SH-SY5Y (cell line): ENCODE measurements at regions not wholly inside any gene's neighbourhood (a gene's known extent, or its start where the extent isn't known, plus 50 kb on each side); places are given as distances from the start of the nearest gene placed in this dataset.

Experiments
- GATA2 ChIP-seq: IDR thresholded peaks from 2 replicates; pipeline ENCODE4 v1.6.1; 2011; ENCODE audit warnings: mild to moderate bottlenecking, low read depth, low read length
- GATA3 ChIP-seq: IDR thresholded peaks from 2 replicates; pipeline ENCODE4 v1.6.1; 2011; ENCODE audit warnings: low read depth, mild to moderate bottlenecking, low read length, moderate library complexity

DNA sequence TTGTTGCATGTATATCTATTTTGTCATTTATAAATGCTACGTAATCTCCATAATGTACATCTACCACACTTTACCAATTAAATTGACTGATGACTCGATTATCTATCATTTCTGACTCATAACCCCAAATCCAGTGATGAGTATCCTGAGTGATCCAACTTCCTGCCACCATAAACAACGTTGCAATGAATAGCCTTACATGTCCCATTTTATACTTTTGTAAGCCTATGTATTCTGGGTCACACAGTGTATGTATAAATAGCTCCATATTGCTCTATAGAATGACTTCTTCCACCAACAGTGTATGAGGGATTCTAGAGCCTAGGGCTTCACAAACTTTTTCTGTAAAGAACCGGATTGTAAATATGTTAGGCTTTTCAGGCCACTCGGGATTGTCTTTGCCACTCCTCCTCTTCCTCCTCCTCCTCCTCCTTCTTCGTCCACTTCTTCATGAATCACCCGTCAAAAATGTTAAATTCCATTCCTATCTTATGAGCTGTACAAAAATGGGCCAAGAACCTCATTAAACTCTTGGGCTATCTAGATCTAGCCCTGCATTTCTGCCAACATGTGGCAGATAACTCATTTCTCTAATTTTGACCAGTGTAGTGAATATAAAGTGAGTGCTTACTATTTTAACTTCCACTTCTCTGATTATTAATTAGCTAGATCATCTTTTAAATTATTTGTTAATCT is 672.2 kb upstream of the AMOT start:
- TF ChIP-seq GATA2 (no peak), GATA3 (no peak)
